HG03097 (cell line): ENCODE measurements at regions not wholly inside any gene's neighbourhood (a gene's known extent, or its start where the extent isn't known, plus 50 kb on each side); places are given as distances from the start of the nearest gene placed in this dataset.
"Not testable (repeated sequence)": the region's sequence is repeated elsewhere in the genome, so short reads cannot be mapped to it uniquely, and the experiment has no call there.

Experiments used
- ATAC-seq: cut with Tn5 transposase; IDR thresholded peaks from one replicate; pipeline ENCODE4 v1.9.1; 2021; ENCODE audit not compliant: unreplicated experiment, low FRiP score

DNA sequence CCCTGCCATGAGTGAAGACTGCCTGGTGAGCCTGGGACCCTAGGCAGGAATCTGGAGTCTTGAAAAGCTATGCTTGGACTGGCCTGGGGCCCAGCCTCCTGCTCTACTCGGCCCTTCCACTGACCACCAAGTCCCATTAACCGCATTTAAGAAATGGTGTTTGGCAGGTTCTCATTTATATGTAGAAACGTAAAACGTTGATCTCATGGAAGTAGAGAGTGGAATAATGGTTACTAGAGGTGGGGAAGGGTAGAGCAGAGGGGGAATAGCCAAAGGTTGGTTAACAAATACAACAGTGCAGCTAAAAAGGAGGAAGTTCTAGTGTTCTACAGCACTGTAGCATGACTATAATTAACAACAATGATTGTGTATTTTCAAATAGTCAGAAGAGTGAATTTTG is 72.9 kb upstream of the EED start:
- no peak for ATAC-seq

GRCh38 chr11:86167499-86168164 is 76.9 kb upstream of the EED start:
- ATAC-seq = no peak

GRCh38 chr11:86166287-86166686 is 78.3 kb upstream of the EED start:
- ATAC-seq = not testable (repeated sequence)

- no peak for ATAC-seq
Measured at GRCh38 chr11:86164106-86164505, 80.4 kb upstream of the EED start.

- ATAC-seq = not testable (repeated sequence)
Measured at GRCh38 chr11:86163221-86163876, 81.2 kb upstream of the EED start.

DNA sequence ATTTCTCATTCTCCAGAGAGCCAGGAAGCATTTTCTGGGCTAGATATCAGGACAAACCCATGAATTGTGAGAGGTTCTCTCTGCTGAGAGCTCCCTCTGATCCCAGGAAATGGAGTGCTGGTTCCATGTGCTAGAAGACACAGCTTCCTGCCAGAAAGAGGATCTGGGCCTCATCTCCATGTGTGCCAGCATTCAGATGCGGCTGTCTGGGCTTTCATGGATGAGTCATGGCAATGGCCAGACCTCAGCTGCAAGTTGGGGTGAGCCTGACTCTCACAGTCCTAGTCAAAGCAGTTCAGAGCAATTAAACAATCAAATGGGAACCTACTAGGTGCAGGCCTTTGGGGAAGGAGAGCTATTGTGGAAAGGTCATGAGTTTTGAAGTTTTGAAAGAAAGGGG is 82.3 kb upstream of the EED start:
- no peak for ATAC-seq

DNA sequence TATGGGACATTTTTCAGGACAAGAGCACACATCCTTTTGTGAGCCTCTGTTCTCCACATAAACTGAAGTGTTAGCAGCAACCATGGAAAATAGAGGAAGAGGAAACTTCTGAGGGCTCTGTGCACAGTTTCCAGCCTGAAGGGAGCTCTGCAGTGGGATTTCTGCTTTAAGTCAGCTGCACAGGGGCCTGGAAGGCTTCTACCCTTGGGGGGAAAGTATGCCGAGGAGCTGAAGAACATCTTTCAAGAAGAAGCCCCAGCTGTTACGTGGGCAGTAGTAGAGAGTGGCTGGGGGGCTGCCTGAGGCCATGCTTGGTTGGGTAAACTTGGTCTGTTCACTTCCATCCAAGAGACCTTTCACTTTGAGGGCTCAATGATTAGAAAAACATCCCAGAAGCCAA is 82.7 kb upstream of the EED start:
- no peak for ATAC-seq

DNA sequence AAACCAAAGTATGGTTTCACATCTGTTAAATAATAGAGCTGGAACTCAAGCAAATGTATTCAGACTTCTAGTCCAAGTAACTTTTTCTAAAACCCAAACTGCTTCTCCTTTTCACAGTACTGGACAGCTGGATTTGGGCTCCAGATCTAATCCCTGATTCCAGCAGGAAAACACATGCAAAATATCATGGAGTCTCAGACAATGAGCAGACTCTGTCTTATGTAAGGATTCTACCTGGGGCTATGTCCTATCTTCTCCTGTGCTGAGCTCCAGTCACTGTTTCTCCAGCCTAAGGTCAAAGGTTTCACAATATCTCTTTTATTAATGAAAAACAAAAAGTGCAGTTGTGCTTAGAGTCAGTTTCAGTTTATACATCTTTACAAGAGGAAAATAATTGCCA is 83.2 kb upstream of the EED start:
- no peak for ATAC-seq

DNA sequence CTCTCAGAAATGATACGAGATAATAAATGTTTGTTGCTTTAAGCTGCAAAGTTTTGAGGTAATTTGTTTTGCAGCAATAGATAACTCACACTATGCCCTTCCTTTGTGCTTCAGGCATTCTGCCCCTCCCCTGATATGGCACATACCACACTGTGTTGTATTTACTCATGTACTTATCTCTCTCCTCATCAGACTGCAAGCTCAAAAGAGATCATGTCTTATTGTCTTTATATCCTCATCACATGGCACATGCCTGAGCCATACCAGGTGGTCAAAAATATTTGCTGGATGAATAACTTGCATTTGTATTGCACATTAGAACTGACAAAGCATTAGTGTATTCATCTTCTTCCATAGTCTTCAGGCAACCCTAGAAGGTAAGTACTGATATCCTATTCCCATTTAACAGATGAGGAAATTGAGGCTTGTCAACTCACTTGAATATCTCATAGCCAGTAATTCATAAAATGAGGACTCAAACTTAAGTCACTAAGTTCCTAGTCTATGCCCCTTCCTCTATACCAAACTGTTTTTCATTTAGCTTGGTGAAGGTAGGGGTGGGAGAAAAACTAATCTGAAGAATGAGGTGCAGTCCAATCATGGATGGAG is 83.9 kb upstream of the EED start:
- ATAC-seq = no peak

DNA sequence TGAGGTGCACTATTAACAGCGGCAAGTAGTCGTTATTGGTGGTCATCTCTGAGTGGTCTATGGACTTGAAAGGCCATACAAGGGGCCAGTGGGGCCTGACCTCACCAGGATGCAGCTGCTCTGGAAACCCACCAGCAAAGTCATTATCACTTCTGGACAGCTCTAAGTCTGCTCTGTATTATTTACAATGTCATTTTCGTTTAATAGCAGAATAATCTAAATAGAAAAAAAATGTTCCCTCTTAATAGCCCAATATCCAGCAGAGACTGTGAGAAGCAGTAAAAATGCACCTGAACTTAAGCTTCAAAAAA is 85.0 kb upstream of the EED start:
- ATAC-seq = no peak

DNA sequence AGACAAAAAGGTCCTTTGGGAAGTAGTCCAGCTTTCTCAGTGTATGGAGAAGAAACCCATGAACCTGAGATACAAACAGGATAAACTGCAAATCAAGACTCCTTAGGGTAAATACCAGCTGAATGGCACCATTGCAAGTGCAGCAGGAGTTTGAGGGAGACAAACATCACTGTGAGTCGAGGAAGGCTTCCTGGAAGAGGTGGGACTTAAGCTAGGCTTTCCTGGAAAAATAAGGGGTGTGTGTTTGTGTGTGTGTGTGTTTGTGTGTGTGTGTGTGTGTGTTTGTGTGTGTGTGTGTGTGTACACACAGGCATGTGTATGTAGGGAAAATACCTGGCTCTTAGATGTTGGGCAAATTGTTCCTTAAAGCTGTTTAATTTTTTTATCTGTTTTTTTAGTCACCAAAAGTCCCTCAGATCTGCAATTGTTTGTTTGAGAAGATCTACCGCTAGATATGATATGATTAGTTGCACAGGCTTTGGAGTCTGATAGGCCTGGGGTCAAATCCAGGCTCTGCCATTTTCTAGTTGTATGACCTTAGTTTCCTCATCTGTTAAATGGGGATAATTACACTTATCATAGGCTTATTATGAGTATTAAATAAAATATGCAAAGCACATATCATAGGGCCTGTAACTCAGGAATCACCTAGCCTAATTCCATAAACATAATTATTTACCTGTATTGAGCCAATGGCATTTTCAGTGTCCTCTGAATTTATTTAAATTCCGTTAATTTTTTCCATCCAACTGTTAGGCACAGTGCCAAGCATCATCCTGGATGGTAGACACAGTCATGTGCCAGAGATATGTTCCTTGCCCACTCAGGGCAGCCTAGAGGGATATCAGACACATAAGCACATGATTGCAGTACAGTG is 85.6 kb upstream of the EED start:
- ATAC-seq = no peak

- no peak for ATAC-seq
Measured at GRCh38 chr11:86157797-86158378, 86.7 kb upstream of the EED start.

DNA sequence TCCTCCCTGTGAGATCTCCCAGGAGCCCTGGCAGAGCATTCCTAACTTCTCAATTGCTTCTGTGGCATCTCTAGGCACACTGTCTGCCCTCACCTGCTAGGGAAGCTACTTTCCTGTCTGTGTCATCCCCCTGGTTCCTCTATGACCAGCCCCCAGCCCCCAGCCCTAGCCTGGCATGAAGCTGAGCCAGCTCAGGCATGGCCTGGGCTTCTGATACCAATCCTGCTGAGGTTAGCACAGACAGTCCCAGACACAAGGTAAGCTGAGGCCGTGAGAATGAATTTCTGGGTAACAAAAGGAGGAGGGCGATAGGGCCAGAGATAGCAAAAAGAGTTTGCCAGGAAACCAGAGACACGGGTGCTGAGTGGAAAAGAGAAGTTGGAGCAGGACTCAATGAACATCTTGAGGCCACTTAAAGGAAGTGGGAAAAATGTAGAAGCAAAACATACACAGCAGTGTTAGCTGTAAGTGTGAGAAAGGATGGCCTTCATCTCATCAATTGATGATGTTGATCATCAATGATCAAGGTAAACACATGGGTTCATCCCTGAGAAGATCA is 87.6 kb upstream of the PICALM start:
- no peak for ATAC-seq

DNA sequence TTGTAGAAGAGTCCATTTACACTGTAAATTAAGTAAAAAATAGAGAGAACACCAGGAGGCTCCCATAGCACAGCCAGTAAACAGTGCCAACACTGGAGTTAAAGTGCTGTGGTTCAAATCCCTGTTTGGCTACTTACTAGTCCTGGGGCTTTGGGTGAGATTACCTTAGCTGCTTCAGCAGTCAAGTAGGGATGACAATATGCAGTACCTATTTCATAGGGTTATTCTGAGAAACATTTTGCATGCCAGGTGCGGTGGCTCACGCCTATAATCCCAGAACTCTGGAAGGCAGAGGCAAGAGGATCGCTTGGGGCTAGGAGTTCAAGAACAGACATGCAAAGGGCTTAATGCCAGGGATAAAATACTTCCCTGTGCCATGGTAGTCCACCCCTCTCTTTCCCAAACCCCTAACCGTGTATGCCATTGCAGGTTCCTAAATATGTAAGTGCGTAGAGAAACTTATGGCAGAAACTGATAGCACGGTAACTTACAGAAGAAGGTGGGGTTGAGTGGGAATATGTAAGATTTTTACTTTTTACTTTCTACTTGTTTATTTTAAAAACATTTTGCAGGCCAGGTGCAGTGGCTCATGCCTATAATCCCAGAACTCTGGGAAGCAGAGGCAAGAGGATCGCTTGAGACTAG is 86.4 kb upstream of the PICALM start:
- ATAC-seq = no peak

DNA sequence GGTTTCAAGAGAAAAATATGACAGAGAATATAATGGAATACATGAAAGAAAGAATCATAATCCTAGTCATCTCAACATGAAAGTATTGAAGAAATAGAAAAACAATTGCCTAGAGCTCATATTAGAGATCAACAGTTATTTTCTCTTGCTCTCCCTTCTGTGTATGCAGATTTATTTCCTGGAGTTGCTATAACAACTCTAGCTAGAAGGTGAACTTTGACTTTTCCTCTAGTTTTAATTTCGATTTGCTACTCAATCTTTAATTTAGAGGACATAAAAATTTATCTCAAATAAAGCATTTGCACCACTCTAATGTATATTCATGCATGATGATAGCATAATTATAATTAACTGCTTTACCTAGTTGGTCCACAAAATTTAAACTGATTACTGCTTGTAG is 84.6 kb upstream of the PICALM start:
- ATAC-seq = no peak

DNA sequence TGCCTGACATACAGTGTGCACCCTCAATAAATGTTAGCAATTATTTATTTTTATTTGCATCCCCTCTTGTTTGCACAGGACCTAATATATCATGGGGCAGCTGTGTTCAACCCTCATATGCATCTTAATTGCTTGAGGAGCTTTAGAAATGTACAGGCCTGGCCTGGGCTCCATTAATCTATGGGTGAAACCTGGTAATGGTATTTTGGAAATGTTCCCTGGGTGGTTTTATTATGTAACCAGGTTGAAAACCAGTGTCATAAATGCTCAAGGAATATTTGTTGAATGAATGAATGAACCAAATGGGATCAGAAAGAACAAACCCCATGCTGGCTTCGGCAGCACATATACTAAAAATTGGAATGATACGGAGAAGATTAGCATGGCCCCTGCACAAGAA is 84.0 kb upstream of the PICALM start:
- no peak for ATAC-seq

DNA sequence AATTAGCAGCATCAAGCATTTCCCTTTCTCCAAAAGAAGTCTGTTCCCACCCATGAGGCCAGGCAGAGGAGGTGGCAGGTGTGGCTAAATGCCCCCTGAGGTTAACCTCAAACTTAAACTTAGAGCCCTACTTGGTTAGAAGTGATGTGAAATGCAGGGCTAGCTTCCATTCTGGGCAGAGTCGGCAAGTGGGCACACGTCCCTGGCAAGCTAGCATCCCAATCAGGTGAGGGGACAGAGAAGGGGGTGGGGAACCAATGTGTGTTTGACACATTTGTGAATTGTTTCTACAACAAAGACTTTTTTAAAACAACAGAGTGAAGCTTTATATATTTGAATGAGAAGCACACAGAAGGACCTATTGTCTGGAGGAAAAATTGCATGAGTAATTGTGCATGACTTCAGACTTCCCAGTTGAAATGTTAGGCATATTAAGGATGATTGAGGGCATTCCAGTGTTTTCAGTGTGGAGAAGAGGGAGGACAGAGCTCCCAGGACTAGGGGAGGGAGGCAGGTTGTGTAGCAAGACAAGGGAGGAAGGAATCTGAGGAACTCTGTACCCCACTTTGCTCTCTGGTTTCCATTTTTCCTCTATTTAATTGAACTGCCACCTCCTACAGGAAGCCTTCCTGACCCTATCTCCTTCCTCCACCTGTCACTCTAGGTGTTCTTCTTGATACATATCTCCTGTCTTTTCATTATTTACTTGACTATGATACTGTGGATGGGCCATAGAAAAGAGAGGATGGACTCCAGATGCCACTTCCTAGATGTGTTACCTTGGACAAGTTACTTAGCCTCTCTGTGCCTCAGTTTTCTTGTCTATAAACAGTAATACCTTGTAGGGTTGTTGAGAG is 83.3 kb upstream of the PICALM start:
- ATAC-seq = no peak

GRCh38 chr11:86151174-86152005 is 82.5 kb upstream of the PICALM start:
- no peak for ATAC-seq

GRCh38 chr11:86150847-86151173 is 81.9 kb upstream of the PICALM start:
- ATAC-seq = no peak
